SK-N-SH (cell line): ENCODE measurements at regions not wholly inside any gene's neighbourhood (a gene's known extent, or its start where the extent isn't known, plus 50 kb on each side); places are given as distances from the start of the nearest gene placed in this dataset.

Experiments used
- CTCF ChIA-PET: fragments of 300-600, 350-600 bp; formaldehyde crosslinking; extraction: SDS; loops from one replicate; lab custom pipeline; 2021; lab: Yijun Ruan, JAX
- POLR2A ChIA-PET: fragments of 350-600 bp; sonication (Branson Sonifier 250); formaldehyde crosslinking; extraction: SDS; loops from one replicate; lab custom pipeline; 2020; ENCODE audit warnings: antibody characterized with exemption, inconsistent platforms; lab: Yijun Ruan, JAX
- DNase-seq: peaks from one replicate; pipeline ENCODE4 v3.0.0; 2012
- H2AFZ ChIP-seq: fragments of 200-600 bp; sonication (generic); 2 replicates; pipeline ENCODE4 v1.8.1; 2016; ENCODE audit warnings: antibody characterized with exemption, mild to moderate bottlenecking, low read depth
- H3F3A ChIP-seq: fragments of 200-600 bp; sonication (generic); replicated peaks from 2 replicates; pipeline ENCODE3; 2016; ENCODE audit warnings: antibody characterized with exemption, mild to moderate bottlenecking; ENCODE audit not compliant: insufficient read depth
- H3K27ac ChIP-seq, 2 experiments: fragments of 200-500 bp in 1 of 2; fragments of 200-600 bp in 1 of 2; sonication (Bioruptor generic) in 1 of 2; sonication (generic), shearing (Covaris generic) in 1 of 2; 2 replicates each; pipeline versions ENCODE4 v1.5.1 to v1.6.1; 2014 to 2016; ENCODE audit warnings: low read depth in 2 of 2, inconsistent platforms in 1 of 2, low read length in 1 of 2, mild to moderate bottlenecking in 1 of 2, mixed read lengths in 1 of 2
- H3K27me3 ChIP-seq: fragments of 200-600 bp; sonication (generic), shearing (Covaris generic); 2 replicates; pipeline ENCODE4 v1.6.1; 2016; ENCODE audit warnings: mixed run types; ENCODE audit not compliant: insufficient read depth
- H3K36me3 ChIP-seq, 2 experiments: fragments of 200-500 bp in 1 of 2; fragments of 200-600 bp in 1 of 2; sonication (Bioruptor generic) in 1 of 2; sonication (generic) in 1 of 2; replicated peaks in 1 of 2; 2 replicates each; pipeline versions ENCODE3 to v1.5.1; 2014 to 2016; ENCODE audit warnings: low read length in 1 of 2, mild to moderate bottlenecking in 1 of 2; ENCODE audit not compliant: insufficient read depth in 2 of 2, control insufficient read depth in 1 of 2
- H3K4me1 ChIP-seq, 2 experiments: fragments of 200-500 bp in 1 of 2; fragments of 200-600 bp in 1 of 2; sonication (Bioruptor generic) in 1 of 2; sonication (generic), shearing (Covaris generic) in 1 of 2; 2 replicates each; pipeline versions ENCODE4 v1.5.1 to v1.6.1; 2014 to 2016; ENCODE audit warnings: low read depth in 1 of 2, low read length in 1 of 2, mixed run types in 1 of 2; ENCODE audit not compliant: insufficient read depth in 2 of 2, control insufficient read depth in 1 of 2
- H3K4me2 ChIP-seq: fragments of 200-600 bp; sonication (generic), shearing (Covaris generic); 2 replicates; pipeline ENCODE4 v1.6.1; 2017; ENCODE audit warnings: mixed run types
- H3K4me3 ChIP-seq, 2 experiments: fragments of 200-500 bp in 1 of 2; fragments of 200-600 bp in 1 of 2; sonication (Bioruptor generic) in 1 of 2; sonication (generic), shearing (Covaris generic) in 1 of 2; 2 replicates each; pipeline versions ENCODE4 v1.5.1 to v1.8.1; 2014 to 2016; ENCODE audit warnings: low read depth in 2 of 2, inconsistent platforms in 1 of 2, low read length in 1 of 2, mild to moderate bottlenecking in 1 of 2, mixed read lengths in 1 of 2, moderate library complexity in 1 of 2
- H3K79me2 ChIP-seq: fragments of 200-600 bp; sonication (generic); 2 replicates; pipeline ENCODE4 v1.8.1; 2017; ENCODE audit warnings: mild to moderate bottlenecking; ENCODE audit not compliant: insufficient read depth
- H3K9ac ChIP-seq: fragments of 200-600 bp; sonication (generic); 2 replicates; pipeline ENCODE4 v1.6.1; 2017; ENCODE audit warnings: mixed run types
- H3K9me2 ChIP-seq: fragments of 200-600 bp; sonication (generic); 2 replicates; pipeline ENCODE4 v1.6.1; 2017; ENCODE audit warnings: mixed run types
- H3K9me3 ChIP-seq: fragments of 200-600 bp; sonication (generic); 2 replicates; pipeline ENCODE4 v1.6.1; 2017; ENCODE audit warnings: mixed run types, mild to moderate bottlenecking, moderate library complexity
- H4K20me1 ChIP-seq: fragments of 200-600 bp; sonication (generic); 2 replicates; pipeline ENCODE4 v1.6.1; 2017; ENCODE audit warnings: mild to moderate bottlenecking, mixed run types; ENCODE audit not compliant: insufficient read depth
- ELF1 ChIP-seq: IDR thresholded peaks from 2 replicates; pipeline ENCODE4 v1.4.0; 2012
- EP300 ChIP-seq, 2 experiments: IDR thresholded peaks; 2 replicates each; pipeline versions ENCODE4 v1.4.0 to v1.6.1; 2012; ENCODE audit warnings: borderline replicate concordance in 1 of 2, low read depth in 1 of 2, low read length in 1 of 2
- EZH2phosphoT487 ChIP-seq: fragments of 200-600 bp; sonication (generic); IDR thresholded peaks from 2 replicates; pipeline ENCODE4 v1.6.1; 2017; ENCODE audit warnings: low read depth, mixed run types, mild to moderate bottlenecking, antibody characterized with exemption, moderate library complexity, borderline replicate concordance
- FOSL2 ChIP-seq: IDR thresholded peaks from 2 replicates; pipeline ENCODE4 v1.4.0; 2012; ENCODE audit warnings: low read depth, mild to moderate bottlenecking, moderate library complexity, borderline replicate concordance
- FOXJ3 ChIP-seq: sonication (generic); formaldehyde crosslinking; IDR thresholded peaks from 2 replicates; pipeline ENCODE4 v1.5.1; 2020; ENCODE audit warnings: mild to moderate bottlenecking, missing genetic modification reagents
- FOXM1 ChIP-seq: IDR thresholded peaks from 2 replicates; pipeline ENCODE4 v1.4.0; 2012; ENCODE audit warnings: low read depth, mild to moderate bottlenecking
- NRF1 ChIP-seq: IDR thresholded peaks from 2 replicates; pipeline ENCODE4 v1.6.1; 2012; ENCODE audit warnings: low read depth, mild to moderate bottlenecking, low read length
- POLR2AphosphoS5 ChIP-seq: IDR thresholded peaks from 2 replicates; pipeline ENCODE4 v1.6.1; 2012; ENCODE audit warnings: low read depth, low read length
- RFX5 ChIP-seq: IDR thresholded peaks from 2 replicates; pipeline ENCODE4 v1.6.1; 2012; ENCODE audit warnings: mild to moderate bottlenecking, improper control_type of control experiment, low read length
- TEAD4 ChIP-seq: IDR thresholded peaks from 2 replicates; pipeline ENCODE4 v1.4.0; 2012; ENCODE audit warnings: mild to moderate bottlenecking, borderline replicate concordance; ENCODE audit not compliant: insufficient read depth
- YY1 ChIP-seq: IDR thresholded peaks from 2 replicates; pipeline ENCODE4 v1.4.0; 2012; ENCODE audit warnings: low read depth, mild to moderate bottlenecking
- WGBS: methylation state at CpG from one replicate; pipeline ENCODE4 v1.1.6; 2017; ENCODE audit warnings: low lambda C conversion rate; 5-methylcytosine and 5-hydroxymethylcytosine counted together
- TF ChIP-seq, protein P1 (sequence below): IDR thresholded peaks from 2 replicates; pipeline ENCODE4 v1.4.0; 2012; ENCODE audit warnings: low read depth, borderline replicate concordance
- TF ChIP-seq, protein P2 (sequence below): fragments of 150-350 bp; IDR thresholded peaks from 2 replicates; pipeline ENCODE4 v1.6.1; 2016; ENCODE audit warnings: mild to moderate bottlenecking, low read depth, low read length
- TF ChIP-seq, protein P3 (sequence below): IDR thresholded peaks from 2 replicates; pipeline ENCODE4; 2012
- TF ChIP-seq, protein P4 (sequence below): IDR thresholded peaks from 2 replicates; pipeline ENCODE4 v1.6.1; 2012; ENCODE audit warnings: mild to moderate bottlenecking, low read depth, low read length, moderate library complexity

DNA sequence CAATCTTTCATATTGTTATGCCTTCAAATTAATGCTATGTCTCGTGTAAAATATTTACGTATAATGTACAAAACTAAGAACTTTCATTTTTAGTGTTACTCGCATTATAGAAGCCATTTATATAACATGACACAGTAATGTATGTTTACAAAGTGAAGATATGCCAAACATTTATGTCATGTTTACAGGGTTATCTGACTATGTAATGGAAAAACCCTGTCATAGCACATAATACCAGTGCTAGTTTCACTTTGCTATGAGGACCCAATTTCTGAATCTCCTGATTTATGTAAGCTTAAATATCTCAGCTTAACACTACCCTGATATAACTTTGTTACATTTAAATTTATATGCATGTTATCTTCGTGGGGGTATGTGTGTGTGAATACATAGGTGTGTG, 233.1 kb downstream of the FAT4 start:
- H3K9me2 ChIP-seq, result no peaks in the 10 kb centered on the region
- H3K27ac ChIP-seq, result no peak overlapping the region
- POLR2A ChIA-PET, result no interaction called here
- TF ChIP-seq YY1, result no peak
- TF ChIP-seq, protein P1, sequence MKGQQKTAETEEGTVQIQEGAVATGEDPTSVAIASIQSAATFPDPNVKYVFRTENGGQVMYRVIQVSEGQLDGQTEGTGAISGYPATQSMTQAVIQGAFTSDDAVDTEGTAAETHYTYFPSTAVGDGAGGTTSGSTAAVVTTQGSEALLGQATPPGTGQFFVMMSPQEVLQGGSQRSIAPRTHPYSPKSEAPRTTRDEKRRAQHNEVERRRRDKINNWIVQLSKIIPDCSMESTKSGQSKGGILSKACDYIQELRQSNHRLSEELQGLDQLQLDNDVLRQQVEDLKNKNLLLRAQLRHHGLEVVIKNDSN, result no peak
- TF ChIP-seq EP300 (IDR thresholded peaks at IDR 0.05; ENCODE audit: borderline replicate concordance in 1 of 2, low read depth in 1 of 2, low read length in 1 of 2), result no peak
- TF ChIP-seq, protein P2, sequence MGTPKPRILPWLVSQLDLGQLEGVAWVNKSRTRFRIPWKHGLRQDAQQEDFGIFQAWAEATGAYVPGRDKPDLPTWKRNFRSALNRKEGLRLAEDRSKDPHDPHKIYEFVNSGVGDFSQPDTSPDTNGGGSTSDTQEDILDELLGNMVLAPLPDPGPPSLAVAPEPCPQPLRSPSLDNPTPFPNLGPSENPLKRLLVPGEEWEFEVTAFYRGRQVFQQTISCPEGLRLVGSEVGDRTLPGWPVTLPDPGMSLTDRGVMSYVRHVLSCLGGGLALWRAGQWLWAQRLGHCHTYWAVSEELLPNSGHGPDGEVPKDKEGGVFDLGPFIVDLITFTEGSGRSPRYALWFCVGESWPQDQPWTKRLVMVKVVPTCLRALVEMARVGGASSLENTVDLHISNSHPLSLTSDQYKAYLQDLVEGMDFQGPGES, result no peak
- H2AFZ ChIP-seq, result no peak overlapping the region
- H3K4me3 ChIP-seq, result no peak overlapping the region
- H3K4me2 ChIP-seq, result no peak overlapping the region
- no peaks in the 10 kb centered on the region for H3K36me3 ChIP-seq
- no peaks in the 10 kb centered on the region for H4K20me1 ChIP-seq
- no peak for DNase-seq
- 61% methylated on average over 4 of the region's 4 CpGs for WGBS
- no peaks in the 10 kb centered on the region for H3K79me2 ChIP-seq
- no peaks in the 10 kb centered on the region for H3F3A ChIP-seq
- H3K4me1 ChIP-seq, result no peaks in the 10 kb centered on the region
- H3K9ac ChIP-seq, result no peak overlapping the region
- CTCF ChIA-PET, result no interaction called here
- no peaks in the 10 kb centered on the region for H3K9me3 ChIP-seq
- no peaks in the 10 kb centered on the region for H3K27me3 ChIP-seq

DNA sequence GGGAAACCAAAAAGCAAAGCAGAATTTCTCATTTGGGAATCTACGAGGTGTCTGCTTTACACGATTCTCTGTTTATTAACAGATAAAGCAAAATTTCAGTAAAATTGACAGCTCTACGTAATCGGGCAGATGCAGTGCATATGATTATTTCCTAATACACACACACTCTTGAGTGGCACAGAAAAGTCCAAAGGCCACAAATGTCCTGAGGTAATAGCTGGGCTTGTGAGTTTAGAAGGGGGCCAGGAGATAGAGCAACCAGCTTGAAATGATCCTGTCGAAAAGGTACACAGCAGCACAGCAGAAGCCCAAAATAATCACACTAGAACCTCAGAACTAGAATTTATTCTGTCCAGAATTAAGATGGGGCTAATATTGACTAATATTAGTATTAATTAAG, 236.0 kb downstream of the FAT4 start:
- Histone ChIP-seq H3K27me3 (no peaks in the 10 kb centered on the region), H3K9ac (no peak overlapping the region), H3K79me2 (no peaks in the 10 kb centered on the region), H3K36me3 (no peaks in the 10 kb centered on the region), H3K9me3 (no peaks in the 10 kb centered on the region), H3K4me1 (no peaks in the 10 kb centered on the region), H3F3A (no peaks in the 10 kb centered on the region), H3K4me3 (no peak overlapping the region), H2AFZ (no peak overlapping the region), H4K20me1 (no peaks in the 10 kb centered on the region), H3K9me2 (no peaks in the 10 kb centered on the region), H3K27ac (no peak overlapping the region), H3K4me2 (no peak overlapping the region)
- ChIA-PET CTCF (no interaction called here), POLR2A (no interaction called here)
- TF ChIP-seq, protein P3, sequence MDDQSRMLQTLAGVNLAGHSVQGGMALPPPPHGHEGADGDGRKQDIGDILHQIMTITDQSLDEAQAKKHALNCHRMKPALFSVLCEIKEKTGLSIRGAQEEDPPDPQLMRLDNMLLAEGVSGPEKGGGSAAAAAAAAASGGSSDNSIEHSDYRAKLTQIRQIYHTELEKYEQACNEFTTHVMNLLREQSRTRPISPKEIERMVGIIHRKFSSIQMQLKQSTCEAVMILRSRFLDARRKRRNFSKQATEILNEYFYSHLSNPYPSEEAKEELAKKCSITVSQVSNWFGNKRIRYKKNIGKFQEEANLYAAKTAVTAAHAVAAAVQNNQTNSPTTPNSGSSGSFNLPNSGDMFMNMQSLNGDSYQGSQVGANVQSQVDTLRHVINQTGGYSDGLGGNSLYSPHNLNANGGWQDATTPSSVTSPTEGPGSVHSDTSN, result no peak
- TF ChIP-seq POLR2AphosphoS5 (no peak), EZH2phosphoT487 (no peak), ELF1 (no peak), RFX5 (no peak), NRF1 (no peak), TEAD4 (no peak), YY1 (no peak), EP300 (IDR thresholded peaks at IDR 0.05; ENCODE audit: borderline replicate concordance in 1 of 2, low read depth in 1 of 2, low read length in 1 of 2) (no peak), FOXM1 (no peak), FOSL2 (no peak), FOXJ3 (no peak)
- TF ChIP-seq, protein P4, sequence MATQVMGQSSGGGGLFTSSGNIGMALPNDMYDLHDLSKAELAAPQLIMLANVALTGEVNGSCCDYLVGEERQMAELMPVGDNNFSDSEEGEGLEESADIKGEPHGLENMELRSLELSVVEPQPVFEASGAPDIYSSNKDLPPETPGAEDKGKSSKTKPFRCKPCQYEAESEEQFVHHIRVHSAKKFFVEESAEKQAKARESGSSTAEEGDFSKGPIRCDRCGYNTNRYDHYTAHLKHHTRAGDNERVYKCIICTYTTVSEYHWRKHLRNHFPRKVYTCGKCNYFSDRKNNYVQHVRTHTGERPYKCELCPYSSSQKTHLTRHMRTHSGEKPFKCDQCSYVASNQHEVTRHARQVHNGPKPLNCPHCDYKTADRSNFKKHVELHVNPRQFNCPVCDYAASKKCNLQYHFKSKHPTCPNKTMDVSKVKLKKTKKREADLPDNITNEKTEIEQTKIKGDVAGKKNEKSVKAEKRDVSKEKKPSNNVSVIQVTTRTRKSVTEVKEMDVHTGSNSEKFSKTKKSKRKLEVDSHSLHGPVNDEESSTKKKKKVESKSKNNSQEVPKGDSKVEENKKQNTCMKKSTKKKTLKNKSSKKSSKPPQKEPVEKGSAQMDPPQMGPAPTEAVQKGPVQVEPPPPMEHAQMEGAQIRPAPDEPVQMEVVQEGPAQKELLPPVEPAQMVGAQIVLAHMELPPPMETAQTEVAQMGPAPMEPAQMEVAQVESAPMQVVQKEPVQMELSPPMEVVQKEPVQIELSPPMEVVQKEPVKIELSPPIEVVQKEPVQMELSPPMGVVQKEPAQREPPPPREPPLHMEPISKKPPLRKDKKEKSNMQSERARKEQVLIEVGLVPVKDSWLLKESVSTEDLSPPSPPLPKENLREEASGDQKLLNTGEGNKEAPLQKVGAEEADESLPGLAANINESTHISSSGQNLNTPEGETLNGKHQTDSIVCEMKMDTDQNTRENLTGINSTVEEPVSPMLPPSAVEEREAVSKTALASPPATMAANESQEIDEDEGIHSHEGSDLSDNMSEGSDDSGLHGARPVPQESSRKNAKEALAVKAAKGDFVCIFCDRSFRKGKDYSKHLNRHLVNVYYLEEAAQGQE, result no peak
- TF ChIP-seq, protein P1, result no peak
- WGBS, result 60% methylated on average over 5 of the region's 5 CpGs
- DNase-seq, result no peak
